ENCODE measurements at regions not wholly inside any gene's neighbourhood (a gene's known extent, or its start where the extent isn't known, plus 50 kb on each side); places are given as distances from the start of the nearest gene placed in this dataset.

GRCh38 chr1:234778221-234779159, 168.5 kb upstream of the IRF2BP2 start:
- Histone ChIP-seq H3K27me3 (ENCODE audit: insufficient read depth, low read length) (peaks cover 6% of the 10 kb centered on the region), H4K20me1 (ENCODE audit: insufficient read depth, low read length) (no peaks in the 10 kb centered on the region), H2AFZ (ENCODE audit: low read length) (no peak overlapping the region), H3K9ac (ENCODE audit: low read length) (no peak overlapping the region), H3K4me1 (ENCODE audit: insufficient read depth, low read length, severe bottlenecking) (peaks cover 2% of the 10 kb centered on the region), H3K4me2 (ENCODE audit: low read length) (no peak overlapping the region), H3K9me3 (ENCODE audit: low read length) (peaks cover 3% of the 10 kb centered on the region; the same call in 1 of the 2 replicates), H3K4me3 (ENCODE audit: low read depth, low read length, poor library complexity, severe bottlenecking) (no peak overlapping the region), H3K27ac (ENCODE audit: low read depth, low read length, poor library complexity, severe bottlenecking) (no peak overlapping the region), H3K79me2 (ENCODE audit: insufficient read depth, low read length) (no peaks in the 10 kb centered on the region), H3F3A (ENCODE audit: insufficient read depth, low read length) (no peaks in the 10 kb centered on the region), H3K9me2 (ENCODE audit: low read depth, low read length) (no peaks in the 10 kb centered on the region), H3K36me3 (ENCODE audit: insufficient read depth, low read length) (no peaks in the 10 kb centered on the region; the same call in 1 of the 2 replicates)
- TF ChIP-seq EZH2 (IDR thresholded peaks at IDR 0.05; ENCODE audit: borderline replicate concordance, low read length) (no peak), CTCF (IDR thresholded peaks at IDR 0.05; ENCODE audit: low read length) (no peak)

- TF ChIP-seq EZH2 (IDR thresholded peaks at IDR 0.05; ENCODE audit: borderline replicate concordance, low read length) (no peak), CTCF (IDR thresholded peaks at IDR 0.05; ENCODE audit: low read length) (no peak)
- Histone ChIP-seq H3K9ac (ENCODE audit: low read length) (no peak overlapping the region), H3F3A (ENCODE audit: insufficient read depth, low read length) (no peaks in the 10 kb centered on the region), H3K36me3 (ENCODE audit: insufficient read depth, low read length) (no peaks in the 10 kb centered on the region; the same call in 1 of the 2 replicates), H3K4me2 (ENCODE audit: low read length) (no peak overlapping the region), H3K27me3 (ENCODE audit: insufficient read depth, low read length) (peaks cover 6% of the 10 kb centered on the region), H2AFZ (ENCODE audit: low read length) (no peak overlapping the region), H3K4me1 (ENCODE audit: insufficient read depth, low read length, severe bottlenecking) (peaks cover 7% of the 10 kb centered on the region), H4K20me1 (ENCODE audit: insufficient read depth, low read length) (no peaks in the 10 kb centered on the region), H3K9me2 (ENCODE audit: low read depth, low read length) (no peaks in the 10 kb centered on the region), H3K9me3 (ENCODE audit: low read length) (peaks cover 3% of the 10 kb centered on the region; the same call in 1 of the 2 replicates), H3K27ac (ENCODE audit: low read depth, low read length, poor library complexity, severe bottlenecking) (no peak overlapping the region), H3K4me3 (ENCODE audit: low read depth, low read length, poor library complexity, severe bottlenecking) (no peak overlapping the region), H3K79me2 (ENCODE audit: insufficient read depth, low read length) (no peaks in the 10 kb centered on the region)
Measured at GRCh38 chr1:234777856-234778220, 167.9 kb upstream of the IRF2BP2 start.

- Histone ChIP-seq H3K79me2 (ENCODE audit: insufficient read depth, low read length) (no peaks in the 10 kb centered on the region), H3K27ac (ENCODE audit: low read depth, low read length, poor library complexity, severe bottlenecking) (no peak overlapping the region), H3K9me2 (ENCODE audit: low read depth, low read length) (no peaks in the 10 kb centered on the region), H3K4me2 (ENCODE audit: low read length) (no peak overlapping the region), H4K20me1 (ENCODE audit: insufficient read depth, low read length) (no peaks in the 10 kb centered on the region), H3K27me3 (ENCODE audit: insufficient read depth, low read length) (peaks cover 6% of the 10 kb centered on the region), H3K4me1 (ENCODE audit: insufficient read depth, low read length, severe bottlenecking) (peaks cover 13% of the 10 kb centered on the region), H3K36me3 (ENCODE audit: insufficient read depth, low read length) (no peaks in the 10 kb centered on the region; the same call in 1 of the 2 replicates), H3K9me3 (ENCODE audit: low read length) (peaks cover 3% of the 10 kb centered on the region; the same call in 1 of the 2 replicates), H2AFZ (ENCODE audit: low read length) (no peak overlapping the region), H3K4me3 (ENCODE audit: low read depth, low read length, poor library complexity, severe bottlenecking) (no peak overlapping the region), H3F3A (ENCODE audit: insufficient read depth, low read length) (no peaks in the 10 kb centered on the region), H3K9ac (ENCODE audit: low read length) (no peak overlapping the region)
- no peak for TF ChIP-seq EZH2 (IDR thresholded peaks at IDR 0.05; ENCODE audit: borderline replicate concordance, low read length)
- TF ChIP-seq CTCF (IDR thresholded peaks at IDR 0.05; ENCODE audit: low read length) = no peak
Measured at GRCh38 chr1:234776876-234777855, 167.2 kb upstream of the IRF2BP2 start.
